GM19328 (cell line): ENCODE measurements at regions not wholly inside any gene's neighbourhood (a gene's known extent, or its start where the extent isn't known, plus 50 kb on each side); places are given as distances from the start of the nearest gene placed in this dataset.
"Not testable (repeated sequence)": the region's sequence is repeated elsewhere in the genome, so short reads cannot be mapped to it uniquely, and the experiment has no call there.

Experiments
- ATAC-seq: cut with Tn5 transposase; IDR thresholded peaks from one replicate; pipeline ENCODE4 v1.9.1; 2021; ENCODE audit warnings: mild to moderate bottlenecking, moderate library complexity; ENCODE audit not compliant: unreplicated experiment

DNA sequence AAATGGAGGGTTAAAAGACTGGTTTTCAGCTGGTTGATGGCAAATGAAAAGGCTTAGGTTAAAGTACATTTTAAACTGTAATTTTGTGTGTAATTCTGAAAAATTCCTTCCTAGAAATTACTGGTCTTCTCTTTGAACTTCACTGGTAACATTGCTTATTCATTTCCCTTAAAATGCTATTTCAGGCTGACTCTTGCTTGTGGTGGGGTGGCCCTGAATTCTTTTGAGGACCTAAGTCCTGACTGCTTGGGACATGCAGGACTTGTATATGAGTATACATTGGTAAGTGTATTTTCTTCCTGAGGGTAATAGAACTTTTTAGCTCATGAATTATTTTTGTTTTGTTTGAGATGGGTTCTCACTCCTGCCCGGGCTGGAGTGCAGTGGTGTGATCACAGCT, 63.0 kb upstream of the ERV3-1 start:
- ATAC-seq, result not testable (repeated sequence)

GRCh38 chr7:65062566-65062965, 56.1 kb upstream of the ERV3-1 start:
- ATAC-seq, result not testable (repeated sequence)

DNA sequence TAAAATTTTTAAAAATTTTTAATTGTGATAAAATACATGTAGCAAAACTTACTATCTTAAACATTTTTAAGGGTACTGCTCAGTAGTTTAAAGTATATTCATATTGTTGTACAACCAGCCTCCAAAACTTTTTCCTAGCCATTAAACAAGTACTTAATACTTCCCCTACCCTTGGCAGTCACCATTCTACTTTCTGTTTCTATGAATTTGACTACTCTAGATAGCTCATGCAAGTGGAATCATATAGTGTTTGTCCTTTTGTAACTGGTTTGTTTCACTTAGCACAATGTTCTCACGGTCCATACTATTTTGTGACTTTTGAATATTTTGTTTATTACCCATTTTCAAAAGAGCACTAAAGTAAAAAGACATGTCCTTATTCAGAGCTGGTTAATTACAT, 52.8 kb upstream of the ERV3-1 start:
- not testable (repeated sequence) for ATAC-seq
